Osteocyte (in vitro differentiated cells): ENCODE measurements at regions not wholly inside any gene's neighbourhood (a gene's known extent, or its start where the extent isn't known, plus 50 kb on each side); places are given as distances from the start of the nearest gene placed in this dataset.

Source experiments
- DNase-seq: peaks from one replicate; pipeline ENCODE4 v3.0.0; 2021; ENCODE audit warnings: mixed read lengths; ENCODE audit not compliant: unreplicated experiment; ENCODE audit errors: extremely low spot score
- H3K27ac Mint-ChIP-seq: one replicate; pipeline ENCODE4 v1.8.0; 2021; ENCODE audit warnings: mild to moderate bottlenecking, mixed read lengths; ENCODE audit not compliant: unreplicated experiment
- H3K27me3 Mint-ChIP-seq: one replicate; pipeline ENCODE4 v1.8.0; 2021; ENCODE audit warnings: mixed read lengths; ENCODE audit not compliant: unreplicated experiment
- H3K36me3 Mint-ChIP-seq: one replicate; pipeline ENCODE4 v1.8.0; 2021; ENCODE audit warnings: mixed read lengths; ENCODE audit not compliant: unreplicated experiment
- H3K4me1 Mint-ChIP-seq: one replicate; pipeline ENCODE4 v1.8.0; 2021; ENCODE audit warnings: mixed read lengths; ENCODE audit not compliant: unreplicated experiment
- H3K4me3 Mint-ChIP-seq: one replicate; pipeline ENCODE4 v1.8.0; 2021; ENCODE audit warnings: mild to moderate bottlenecking, moderate library complexity, mixed read lengths; ENCODE audit not compliant: unreplicated experiment
- H3K9me3 Mint-ChIP-seq: one replicate; pipeline ENCODE4 v1.8.0; 2021; ENCODE audit warnings: mixed read lengths; ENCODE audit not compliant: unreplicated experiment
- CTCF ChIP-seq: fragments of 200-600 bp; sonication (generic); IDR thresholded peaks from 2 replicates; pipeline ENCODE4 v1.5.0; 2021; ENCODE audit warnings: antibody characterized with exemption, mild to moderate bottlenecking, moderate library complexity

- H3K9me3 Mint-ChIP-seq: peaks cover 3% of the 10 kb centered on the region
- H3K27ac Mint-ChIP-seq: no peak overlapping the region
- H3K36me3 Mint-ChIP-seq: no peaks in the 10 kb centered on the region
- H3K4me1 Mint-ChIP-seq: no peaks in the 10 kb centered on the region
- no peak overlapping the region for H3K4me3 Mint-ChIP-seq
- no peak for TF ChIP-seq CTCF
- H3K27me3 Mint-ChIP-seq: no peaks in the 10 kb centered on the region
- no peak for DNase-seq
Observed at GRCh38 chr1:239197871-239198270, 188.5 kb upstream of the CHRM3 start.

GRCh38 chr1:239189998-239190512, 196.3 kb upstream of the CHRM3 start:
- no peak for TF ChIP-seq CTCF
- Mint-ChIP-seq H3K27ac (no peak overlapping the region), H3K4me1 (no peaks in the 10 kb centered on the region), H3K4me3 (no peak overlapping the region), H3K27me3 (no peaks in the 10 kb centered on the region), H3K36me3 (no peaks in the 10 kb centered on the region), H3K9me3 (peaks cover 8% of the 10 kb centered on the region)
- no peak for DNase-seq

GRCh38 chr1:239186487-239186886, 199.9 kb upstream of the CHRM3 start:
- Mint-ChIP-seq H3K36me3 (no peaks in the 10 kb centered on the region), H3K9me3 (peaks cover 4% of the 10 kb centered on the region), H3K4me1 (no peaks in the 10 kb centered on the region), H3K27me3 (no peaks in the 10 kb centered on the region), H3K27ac (no peak overlapping the region), H3K4me3 (no peak overlapping the region)
- DNase-seq: no peak
- TF ChIP-seq CTCF: no peak

GRCh38 chr1:239185245-239185619, 201.1 kb upstream of the CHRM3 start:
- Mint-ChIP-seq H3K4me3 (no peak overlapping the region), H3K27me3 (no peaks in the 10 kb centered on the region), H3K36me3 (no peaks in the 10 kb centered on the region), H3K9me3 (peaks cover 4% of the 10 kb centered on the region), H3K27ac (no peak overlapping the region), H3K4me1 (no peaks in the 10 kb centered on the region)
- TF ChIP-seq CTCF: no peak
- DNase-seq: no peak

- H3K9me3 Mint-ChIP-seq: peaks cover 4% of the 10 kb centered on the region
- no peak for TF ChIP-seq CTCF
- H3K4me1 Mint-ChIP-seq: no peaks in the 10 kb centered on the region
- H3K36me3 Mint-ChIP-seq: no peaks in the 10 kb centered on the region
- no peak overlapping the region for H3K27ac Mint-ChIP-seq
- H3K27me3 Mint-ChIP-seq: no peaks in the 10 kb centered on the region
- no peak for DNase-seq
- no peak overlapping the region for H3K4me3 Mint-ChIP-seq
Observed at GRCh38 chr1:239184561-239185244, 201.7 kb upstream of the CHRM3 start.
